HFFc6 (cell line): ENCODE measurements at regions not wholly inside any gene's neighbourhood (a gene's known extent, or its start where the extent isn't known, plus 50 kb on each side); places are given as distances from the start of the nearest gene placed in this dataset.

Experiments
- DNase-seq: peaks from one replicate; pipeline ENCODE4 v3.0.0-alpha.2; 2018
- H3K27ac Mint-ChIP-seq: 2 replicates; pipeline ENCODE4 v1.8.0; 2020; ENCODE audit warnings: mild to moderate bottlenecking, mixed read lengths
- H3K27me3 Mint-ChIP-seq: 2 replicates; pipeline ENCODE4 v1.8.0; 2021; ENCODE audit warnings: mild to moderate bottlenecking, moderate library complexity, mixed read lengths; ENCODE audit not compliant: insufficient read depth
- H3K36me3 Mint-ChIP-seq: 2 replicates; pipeline ENCODE4 v1.8.0; 2021; ENCODE audit warnings: low read depth, mixed read lengths
- H3K4me1 Mint-ChIP-seq: 2 replicates; pipeline ENCODE4 v1.8.0; 2020; ENCODE audit warnings: low read depth, mixed read lengths
- H3K4me3 Mint-ChIP-seq: 2 replicates; pipeline ENCODE4 v1.8.0; 2020; ENCODE audit warnings: mild to moderate bottlenecking, moderate library complexity, mixed read lengths
- H3K9me3 Mint-ChIP-seq: 2 replicates; pipeline ENCODE4 v1.8.0; 2020; ENCODE audit warnings: mild to moderate bottlenecking, mixed read lengths
- TF ChIP-seq, protein P1 (sequence below): fragments of 200-600 bp; sonication (generic); IDR thresholded peaks from 2 replicates; pipeline ENCODE4 v1.5.0; 2021; ENCODE audit warnings: antibody characterized with exemption, mild to moderate bottlenecking

DNA sequence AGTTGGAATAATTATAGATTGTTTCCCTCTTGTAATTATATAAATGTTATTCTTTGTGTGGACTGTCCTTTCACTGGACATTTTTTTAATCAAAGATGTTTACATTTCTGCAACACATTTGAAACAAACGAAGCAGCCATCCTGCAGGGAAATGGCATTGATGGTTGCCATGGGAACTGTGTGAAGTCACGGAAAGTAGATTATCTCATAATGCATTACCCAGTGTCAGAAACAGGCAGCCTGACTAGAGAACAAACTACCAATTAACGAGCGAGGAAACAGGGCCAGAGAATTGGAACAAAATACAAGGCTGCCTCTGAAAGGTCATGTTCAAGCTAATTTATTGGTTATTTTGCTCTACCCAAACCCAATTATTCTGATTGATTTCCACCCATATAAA is 96.9 kb upstream of the LARGE1 start:
- H3K27me3 Mint-ChIP-seq, result no peaks in the 10 kb centered on the region
- no peaks in the 10 kb centered on the region for H3K36me3 Mint-ChIP-seq
- no peak overlapping the region for H3K27ac Mint-ChIP-seq
- H3K9me3 Mint-ChIP-seq, result peaks cover 80% of the 10 kb centered on the region
- no peak overlapping the region for H3K4me3 Mint-ChIP-seq
- H3K4me1 Mint-ChIP-seq, result no peaks in the 10 kb centered on the region
- no peak for DNase-seq
- TF ChIP-seq, protein P1, sequence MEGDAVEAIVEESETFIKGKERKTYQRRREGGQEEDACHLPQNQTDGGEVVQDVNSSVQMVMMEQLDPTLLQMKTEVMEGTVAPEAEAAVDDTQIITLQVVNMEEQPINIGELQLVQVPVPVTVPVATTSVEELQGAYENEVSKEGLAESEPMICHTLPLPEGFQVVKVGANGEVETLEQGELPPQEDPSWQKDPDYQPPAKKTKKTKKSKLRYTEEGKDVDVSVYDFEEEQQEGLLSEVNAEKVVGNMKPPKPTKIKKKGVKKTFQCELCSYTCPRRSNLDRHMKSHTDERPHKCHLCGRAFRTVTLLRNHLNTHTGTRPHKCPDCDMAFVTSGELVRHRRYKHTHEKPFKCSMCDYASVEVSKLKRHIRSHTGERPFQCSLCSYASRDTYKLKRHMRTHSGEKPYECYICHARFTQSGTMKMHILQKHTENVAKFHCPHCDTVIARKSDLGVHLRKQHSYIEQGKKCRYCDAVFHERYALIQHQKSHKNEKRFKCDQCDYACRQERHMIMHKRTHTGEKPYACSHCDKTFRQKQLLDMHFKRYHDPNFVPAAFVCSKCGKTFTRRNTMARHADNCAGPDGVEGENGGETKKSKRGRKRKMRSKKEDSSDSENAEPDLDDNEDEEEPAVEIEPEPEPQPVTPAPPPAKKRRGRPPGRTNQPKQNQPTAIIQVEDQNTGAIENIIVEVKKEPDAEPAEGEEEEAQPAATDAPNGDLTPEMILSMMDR, result no peak

DNA sequence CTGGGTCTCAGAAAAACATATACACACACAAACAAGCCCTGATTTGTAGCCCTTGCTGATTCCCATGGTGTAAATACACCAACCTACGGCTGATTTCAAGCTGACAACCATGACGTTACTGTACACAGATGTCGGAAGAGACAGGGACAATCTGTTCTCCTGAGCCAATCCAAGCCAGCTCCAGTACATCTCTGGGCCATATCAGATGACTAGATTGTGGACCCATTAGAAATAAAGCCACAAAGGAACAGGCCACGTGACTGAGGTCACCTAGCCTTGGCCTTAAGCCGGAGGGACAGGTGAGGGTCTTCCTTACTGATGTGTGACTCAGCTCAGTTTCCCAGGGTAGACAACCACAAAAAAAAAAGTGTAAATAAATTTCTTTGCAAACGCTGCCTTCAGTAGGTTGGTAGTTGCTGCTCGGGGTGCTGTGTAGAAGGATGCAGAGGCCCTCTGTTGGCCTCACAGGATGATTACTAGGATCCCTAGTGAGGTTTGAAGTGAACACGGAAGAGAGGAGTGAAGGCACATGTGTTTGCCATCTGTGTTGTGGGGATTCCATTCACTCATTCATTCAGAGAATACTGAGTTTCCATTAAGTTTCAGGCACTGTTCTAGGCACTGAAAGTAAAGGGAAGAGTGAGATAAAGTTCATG is 99.0 kb upstream of the LARGE1 start:
- peaks cover 1% of the 10 kb centered on the region; the same call in 1 of the 2 replicates for H3K27me3 Mint-ChIP-seq
- H3K36me3 Mint-ChIP-seq, result 0 out of 2 replicates have a peak, but pooled peaks cover 3% of the 10 kb centered on the region
- no peak for DNase-seq
- no peak overlapping the region for H3K27ac Mint-ChIP-seq
- peaks cover 72% of the 10 kb centered on the region for H3K9me3 Mint-ChIP-seq
- TF ChIP-seq, protein P1, result no peak
- no peaks in the 10 kb centered on the region for H3K4me1 Mint-ChIP-seq
- H3K4me3 Mint-ChIP-seq, result no peak overlapping the region

DNA sequence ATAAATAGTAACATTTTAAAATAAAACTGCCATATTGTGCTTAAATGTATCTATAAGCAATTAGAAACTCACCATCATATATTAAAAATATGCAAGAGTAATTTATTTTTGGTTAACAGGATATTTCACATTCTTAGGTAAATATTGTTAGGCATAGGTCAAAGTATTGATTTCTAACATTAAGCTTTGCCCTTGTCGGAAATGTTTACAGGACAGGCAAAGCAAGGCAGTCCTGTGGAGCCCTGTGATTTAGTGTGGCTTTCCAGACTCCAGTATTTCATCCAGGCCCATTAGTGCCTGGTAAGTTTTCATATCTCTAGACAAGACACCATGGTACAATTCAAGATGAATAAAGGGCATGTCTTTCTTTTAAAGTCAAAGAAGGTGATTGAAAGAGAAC is 114.9 kb upstream of the LARGE1 start:
- peaks cover 3% of the 10 kb centered on the region; the same call in 1 of the 2 replicates for H3K36me3 Mint-ChIP-seq
- TF ChIP-seq, protein P1, result no peak
- peaks cover 76% of the 10 kb centered on the region for H3K9me3 Mint-ChIP-seq
- H3K4me3 Mint-ChIP-seq, result no peak overlapping the region
- DNase-seq, result no peak
- no peaks in the 10 kb centered on the region; the same call in 1 of the 2 replicates for H3K27me3 Mint-ChIP-seq
- H3K27ac Mint-ChIP-seq, result no peak overlapping the region
- H3K4me1 Mint-ChIP-seq, result no peaks in the 10 kb centered on the region

DNA sequence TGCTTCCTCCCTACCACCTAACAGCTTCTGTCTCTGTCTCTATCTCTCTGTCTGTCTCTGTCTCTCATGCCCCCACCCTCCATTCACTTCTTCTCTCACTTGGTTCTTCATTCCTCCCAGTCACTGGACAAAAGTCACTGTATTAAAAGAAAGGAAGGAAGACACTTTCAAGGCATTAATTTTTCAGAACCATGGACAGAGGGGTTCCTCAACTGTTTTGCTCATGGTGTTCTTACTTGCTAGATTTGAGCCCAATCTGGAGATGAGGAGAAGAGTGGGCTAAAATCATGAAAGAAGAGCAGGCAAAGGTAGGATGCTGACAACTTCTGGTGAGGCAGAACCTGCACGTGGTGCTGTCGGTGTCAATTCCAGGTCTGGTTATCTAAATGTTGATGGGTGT is 116.7 kb upstream of the LARGE1 start:
- H3K36me3 Mint-ChIP-seq, result peaks cover 3% of the 10 kb centered on the region; the same call in 1 of the 2 replicates
- no peak overlapping the region for H3K27ac Mint-ChIP-seq
- no peak for DNase-seq
- no peaks in the 10 kb centered on the region; the same call in 1 of the 2 replicates for H3K27me3 Mint-ChIP-seq
- H3K4me3 Mint-ChIP-seq, result no peak overlapping the region
- H3K9me3 Mint-ChIP-seq, result peaks cover 63% of the 10 kb centered on the region
- TF ChIP-seq, protein P1, result no peak
- no peaks in the 10 kb centered on the region for H3K4me1 Mint-ChIP-seq

DNA sequence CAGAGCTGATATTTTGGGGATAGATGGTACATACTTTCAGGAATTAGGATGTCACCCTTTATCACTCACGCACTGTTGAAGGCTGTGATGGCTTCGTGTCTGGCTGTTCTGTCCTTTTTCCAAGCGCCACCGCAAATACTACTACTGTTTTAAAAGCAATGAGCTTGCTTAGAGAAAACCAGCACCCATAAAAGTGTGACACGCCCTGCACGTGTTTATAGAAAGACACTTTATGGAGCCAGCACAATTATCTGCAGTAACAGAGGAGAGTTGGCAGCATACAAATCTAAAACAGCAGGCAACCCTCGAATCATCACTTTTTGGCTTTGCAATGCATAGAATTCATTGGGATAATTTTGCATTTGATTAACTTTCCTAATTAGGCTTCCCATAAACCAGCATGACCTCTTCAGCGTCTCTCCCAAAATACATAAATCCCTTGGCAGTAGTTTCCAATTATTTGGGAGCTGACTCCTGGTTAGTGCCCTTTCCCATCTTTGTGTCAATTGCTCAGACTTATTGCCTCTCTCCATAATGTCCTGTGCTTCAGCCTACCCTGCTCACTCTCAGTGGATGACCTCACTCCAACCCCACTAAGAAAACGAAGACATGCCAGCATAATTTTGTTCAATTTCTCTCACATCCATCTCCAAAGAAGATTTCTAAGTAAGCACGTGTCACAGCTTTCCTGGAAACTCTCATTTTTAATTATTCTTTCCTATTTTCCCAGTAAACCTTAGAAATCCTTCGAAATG is 118.7 kb upstream of the LARGE1 start:
- H3K4me3 Mint-ChIP-seq, result no peak overlapping the region
- no peak for DNase-seq
- H3K27ac Mint-ChIP-seq, result no peak overlapping the region
- no peaks in the 10 kb centered on the region; the same call in 1 of the 2 replicates for H3K27me3 Mint-ChIP-seq
- H3K9me3 Mint-ChIP-seq, result peaks cover 61% of the 10 kb centered on the region
- no peaks in the 10 kb centered on the region for H3K4me1 Mint-ChIP-seq
- TF ChIP-seq, protein P1, result no peak
- peaks cover 3% of the 10 kb centered on the region; the same call in 1 of the 2 replicates for H3K36me3 Mint-ChIP-seq
